Inflammatory macrophage treated with lipopolysaccharide for 4 hours (primary cell): ENCODE measurements at regions not wholly inside any gene's neighbourhood (a gene's known extent, or its start where the extent isn't known, plus 50 kb on each side); places are given as distances from the start of the nearest gene placed in this dataset.
A peak's percentile ranks its signal among the peaks of the same experiment; 100 is the strongest.

ENCODE experiments used
- DNase-seq: peaks from one replicate; pipeline ENCODE4 v3.0.0-alpha.2; 2020

DNA sequence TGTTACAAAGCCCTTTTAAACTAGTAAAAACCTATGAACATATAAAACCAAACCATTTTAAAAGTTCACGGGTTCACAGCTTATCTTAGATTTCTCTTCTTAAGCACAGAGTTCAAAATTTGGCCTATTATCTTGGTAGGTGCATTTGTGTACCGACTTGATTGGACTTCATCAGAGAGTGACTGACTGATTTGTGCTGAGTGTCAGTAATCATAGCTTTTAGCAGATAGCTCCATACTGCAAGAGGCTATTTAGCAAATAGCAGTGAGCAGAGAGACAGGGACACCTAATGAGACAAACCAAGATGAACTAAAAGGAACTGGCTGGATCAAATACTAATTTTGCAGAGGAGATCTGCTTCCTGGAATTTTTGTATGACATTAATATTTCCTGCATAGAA lies 274.5 kb downstream of the PRR16 start:
- no peak for DNase-seq

DNA sequence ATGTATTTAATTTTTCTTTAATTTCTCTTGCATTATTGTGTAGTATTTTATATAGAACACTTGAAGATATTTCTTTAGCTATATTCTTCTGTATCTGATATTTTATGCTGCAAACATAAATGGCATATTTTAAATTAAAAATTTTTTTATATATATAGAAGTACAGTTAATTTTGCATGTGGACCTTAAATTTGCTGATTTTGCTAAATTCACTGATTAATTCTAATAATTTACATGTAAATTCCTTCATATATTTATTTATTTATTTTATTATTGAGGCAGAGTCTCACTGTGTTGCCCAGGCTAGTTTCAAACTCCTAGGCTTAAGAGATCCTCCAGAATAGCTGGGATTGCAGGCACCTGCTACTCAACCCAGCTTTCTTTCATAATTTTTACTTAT lies 276.9 kb downstream of the PRR16 start:
- no peak for DNase-seq

DNA sequence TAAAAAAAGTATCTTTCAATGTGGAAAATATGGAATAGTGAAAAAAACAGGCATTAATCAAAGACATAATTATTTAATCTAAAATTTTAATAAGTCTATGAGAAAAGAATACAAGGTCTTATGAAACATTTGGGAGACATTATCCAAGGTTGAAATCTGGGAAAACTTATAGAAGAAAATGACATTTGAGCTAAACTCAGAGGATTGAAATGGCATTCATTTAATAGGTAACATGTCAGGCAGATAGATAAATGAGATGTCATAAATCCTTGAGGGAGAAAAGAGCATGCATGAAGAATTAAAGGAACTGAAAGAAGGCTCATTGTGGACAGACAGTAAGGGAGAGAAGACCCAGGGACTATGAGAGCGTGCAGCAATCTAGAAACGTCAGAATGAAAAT lies 284.4 kb downstream of the PRR16 start:
- DNase-seq = no peak

DNA sequence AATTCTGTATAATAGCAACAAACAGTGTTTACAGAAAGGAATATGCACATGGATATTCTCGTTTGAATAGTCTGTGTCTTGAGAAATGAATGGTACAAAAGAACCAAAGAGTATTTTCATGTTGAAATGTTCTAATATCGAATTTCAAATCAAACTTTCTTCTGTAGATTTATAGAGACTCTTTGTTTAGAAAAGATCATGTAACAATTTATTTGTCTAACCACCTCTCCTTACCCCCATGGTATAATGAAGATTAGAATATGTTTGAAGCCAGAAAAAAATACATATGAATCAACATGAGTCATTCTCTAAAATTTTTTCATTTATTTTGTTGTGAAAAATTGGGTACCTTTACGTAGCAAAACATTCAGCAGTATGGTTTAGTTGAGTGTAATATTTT lies 285.6 kb downstream of the PRR16 start:
- DNase-seq = no peak

DNA sequence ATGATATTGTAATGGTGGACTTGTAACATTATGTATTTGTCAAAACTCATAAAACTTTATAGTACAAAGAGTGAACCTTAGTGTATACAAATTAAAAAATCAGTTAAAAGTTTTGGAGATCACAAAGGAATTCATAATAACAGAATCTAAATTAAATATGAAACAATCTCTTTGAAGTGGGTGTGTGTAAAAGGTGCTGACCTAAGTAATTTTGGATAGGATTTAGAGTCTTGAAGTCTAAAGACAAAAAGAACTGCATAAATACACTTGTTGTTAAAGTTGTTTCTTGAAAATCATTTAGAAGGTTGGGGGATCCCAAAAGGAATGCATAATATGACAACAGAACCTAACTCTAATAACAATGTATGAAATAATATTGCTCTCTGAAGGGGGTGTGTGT lies 295.5 kb downstream of the PRR16 start:
- DNase-seq = no peak

DNA sequence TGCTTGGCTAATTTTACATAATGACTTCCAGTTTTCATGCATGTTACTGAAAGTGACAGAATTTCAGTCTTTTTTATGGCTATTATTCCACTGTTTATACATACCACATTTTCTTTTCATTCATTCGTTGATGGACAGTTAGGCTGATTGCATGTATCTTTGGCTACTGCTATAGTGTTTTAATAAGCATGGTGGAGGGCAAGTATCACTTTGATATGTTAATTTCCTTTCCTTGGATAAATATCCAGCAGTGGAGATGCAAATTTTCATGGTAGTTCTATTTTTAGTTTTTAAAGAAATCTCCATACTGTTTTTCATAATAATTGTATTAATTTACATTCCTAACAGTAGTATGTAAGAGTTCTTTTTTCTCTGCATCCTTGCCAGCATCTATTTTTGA lies 297.9 kb downstream of the PRR16 start:
- DNase-seq = no peak

DNA sequence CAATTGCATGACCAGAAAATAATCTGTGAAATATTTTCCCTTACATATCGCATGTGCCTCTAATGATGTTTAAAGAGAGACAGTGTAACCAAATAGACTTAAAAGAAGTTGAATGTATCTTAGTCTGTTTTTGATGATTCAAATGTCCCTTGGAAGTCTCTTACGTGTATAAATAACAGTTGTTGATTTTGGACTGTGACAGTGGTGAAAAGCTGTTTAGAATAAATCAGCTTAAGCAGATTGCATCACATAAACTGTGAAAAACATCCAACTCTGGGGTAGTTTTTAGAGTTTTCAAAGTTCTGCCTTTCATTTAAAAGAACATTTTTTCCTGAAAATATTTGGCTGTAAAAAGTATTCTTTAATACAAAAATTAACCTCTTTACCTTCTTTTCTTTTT lies 301.1 kb downstream of the PRR16 start:
- DNase-seq = no peak

DNA sequence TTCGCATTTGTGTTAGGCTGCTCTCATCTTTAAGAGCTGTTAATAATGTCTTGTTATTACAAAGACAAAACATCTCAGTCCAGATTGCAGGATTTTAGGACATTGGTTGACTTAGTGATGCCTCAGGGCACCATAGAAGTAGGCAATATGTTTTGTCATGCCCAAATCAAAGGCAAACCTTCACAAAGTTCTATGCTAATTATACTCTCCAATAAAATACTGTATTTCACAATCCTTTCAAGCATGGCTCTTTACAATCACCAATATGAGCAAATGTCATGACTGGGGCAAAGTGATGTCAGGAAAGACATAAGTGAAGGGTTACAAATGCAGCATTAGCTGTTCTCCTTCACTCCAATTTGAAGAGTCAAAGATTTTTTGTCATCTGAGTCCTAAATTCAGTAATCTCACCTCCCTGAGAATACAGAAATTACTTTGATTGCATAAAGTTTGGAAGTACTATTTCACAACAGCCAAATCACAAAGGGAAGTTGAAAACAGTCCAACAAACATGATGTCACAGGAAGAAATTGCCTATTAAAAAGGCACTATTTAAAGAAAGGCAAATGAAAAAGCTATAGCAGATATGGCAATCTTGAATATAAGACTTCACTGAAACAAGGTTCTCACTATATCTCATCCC lies 303.2 kb downstream of the PRR16 start:
- DNase-seq = peak; percentile 45

DNA sequence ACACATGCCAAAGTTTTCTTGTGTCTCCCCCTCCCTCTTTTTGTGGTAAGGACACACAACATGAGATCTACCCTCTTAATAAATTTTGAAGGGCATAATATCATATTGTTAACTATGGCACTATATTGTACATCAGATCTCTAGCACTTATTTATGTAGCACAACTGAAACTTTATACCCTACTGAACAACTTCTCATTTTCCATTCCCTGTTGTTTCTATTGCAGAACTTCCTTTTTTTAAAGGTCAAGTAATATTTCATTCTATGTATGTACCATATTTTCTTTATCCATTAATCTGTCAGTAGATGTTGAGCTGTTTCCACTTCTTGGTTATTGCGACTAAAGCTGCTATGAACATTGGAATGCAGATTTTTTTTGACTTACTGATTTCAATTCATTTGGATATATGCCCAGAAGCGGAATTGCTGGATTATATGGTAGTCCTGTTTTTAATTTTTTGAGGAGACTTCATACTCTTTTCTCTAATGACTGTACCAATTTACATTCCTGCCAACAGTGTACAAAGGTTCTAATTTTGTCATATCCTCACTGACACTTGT lies 305.3 kb downstream of the PRR16 start:
- DNase-seq = peak; percentile 18

DNA sequence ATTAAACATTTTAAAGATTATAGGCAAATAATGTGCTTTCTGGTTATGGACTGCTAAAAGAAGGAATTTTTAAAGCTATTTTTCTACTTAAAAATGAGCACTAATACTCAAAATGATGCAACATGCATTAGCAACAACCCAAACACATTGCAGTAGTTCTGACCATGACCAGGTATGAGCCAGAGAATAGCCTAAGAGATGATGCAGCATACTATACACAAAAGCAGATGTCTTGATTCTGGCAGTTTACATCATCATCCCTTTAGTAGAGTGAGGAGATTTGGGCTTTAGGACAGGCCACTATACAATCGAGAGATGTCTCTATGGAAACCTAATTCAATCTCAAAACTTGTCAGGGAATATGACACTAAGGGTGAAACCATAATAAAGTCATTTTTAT lies 307.1 kb downstream of the PRR16 start:
- DNase-seq = no peak

DNA sequence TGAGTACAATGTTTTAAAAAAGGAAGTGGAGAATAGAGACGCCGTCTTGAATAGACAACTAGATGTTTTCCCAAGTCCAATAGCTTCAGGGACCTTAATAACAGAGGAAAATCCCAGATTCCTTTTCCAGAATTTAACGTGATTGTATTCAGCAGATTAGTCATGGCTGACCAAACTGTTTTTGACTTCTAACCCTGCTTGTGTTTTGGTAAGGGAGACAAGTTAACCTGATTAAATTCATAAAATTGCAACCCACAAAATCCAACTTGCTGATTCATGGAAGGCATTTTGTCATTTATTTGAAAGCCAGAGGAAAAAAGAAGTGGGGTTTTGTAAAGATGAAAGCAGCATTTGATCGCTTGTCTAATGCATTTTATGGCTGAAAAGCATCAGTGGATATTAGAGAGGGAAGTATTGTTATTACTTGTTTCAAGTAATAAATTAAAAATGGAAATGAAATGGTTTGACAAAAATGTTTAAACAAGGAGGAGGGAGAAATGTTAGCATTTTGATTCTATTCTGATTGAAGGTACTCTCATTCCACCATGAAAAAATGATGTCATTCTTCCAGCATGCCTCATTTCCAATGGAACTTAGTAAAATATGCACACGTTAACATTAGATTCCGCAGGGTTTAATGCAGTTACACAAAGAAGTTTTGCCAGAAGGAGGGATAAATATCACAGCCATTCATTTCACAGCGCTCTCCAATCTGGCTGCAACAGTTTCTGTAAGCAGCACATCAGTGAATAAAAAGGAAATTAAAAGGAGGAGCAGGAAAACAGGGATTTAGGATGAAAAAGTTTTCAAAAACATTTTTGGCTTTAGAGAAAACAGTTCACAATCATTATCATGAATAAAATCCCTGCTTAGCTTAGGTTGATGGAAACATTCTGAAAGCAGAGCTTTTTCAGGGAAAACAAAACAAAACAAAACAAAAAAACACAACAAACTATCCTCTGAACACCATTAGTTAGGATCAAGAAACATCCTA lies 314.7 kb downstream of the PRR16 start:
- no peak for DNase-seq

DNA sequence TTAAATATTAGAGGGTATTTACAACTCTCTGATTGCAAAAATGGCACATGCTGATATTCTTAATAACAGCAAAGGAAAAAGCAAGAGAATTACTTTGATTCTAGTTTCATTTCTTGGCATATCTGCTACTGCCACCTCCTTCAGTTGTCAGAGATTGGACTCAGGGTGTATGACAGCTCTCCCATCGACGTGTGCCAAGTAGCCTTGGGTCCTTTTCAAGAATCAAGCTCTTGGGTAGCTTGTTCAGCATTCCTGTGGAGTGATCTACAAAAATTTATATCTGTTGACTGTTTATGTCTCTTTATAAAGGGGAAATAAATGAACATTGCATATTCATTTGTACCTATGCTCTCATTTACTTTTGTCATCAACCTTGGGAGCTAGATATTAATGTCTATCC lies 315.6 kb downstream of the PRR16 start:
- no peak for DNase-seq

DNA sequence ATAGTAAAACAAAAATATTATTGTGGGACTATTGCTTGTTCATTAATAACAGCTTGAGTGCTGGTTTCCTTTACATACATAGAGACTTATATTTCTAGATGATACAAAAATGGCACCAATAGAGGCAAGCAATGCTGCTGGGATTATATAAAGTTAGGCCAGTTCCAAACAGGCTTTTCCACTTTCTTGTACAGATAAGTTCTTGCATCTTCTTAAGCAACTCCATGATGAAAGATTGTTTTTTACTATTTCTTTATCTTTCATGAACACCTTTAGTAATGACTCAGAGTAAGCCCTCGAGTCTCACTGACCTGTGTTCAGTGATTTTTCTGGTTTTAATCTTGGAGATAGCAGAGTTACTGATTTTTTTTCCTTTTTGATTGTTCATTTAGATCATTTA lies 324.4 kb downstream of the PRR16 start:
- DNase-seq = no peak

DNA sequence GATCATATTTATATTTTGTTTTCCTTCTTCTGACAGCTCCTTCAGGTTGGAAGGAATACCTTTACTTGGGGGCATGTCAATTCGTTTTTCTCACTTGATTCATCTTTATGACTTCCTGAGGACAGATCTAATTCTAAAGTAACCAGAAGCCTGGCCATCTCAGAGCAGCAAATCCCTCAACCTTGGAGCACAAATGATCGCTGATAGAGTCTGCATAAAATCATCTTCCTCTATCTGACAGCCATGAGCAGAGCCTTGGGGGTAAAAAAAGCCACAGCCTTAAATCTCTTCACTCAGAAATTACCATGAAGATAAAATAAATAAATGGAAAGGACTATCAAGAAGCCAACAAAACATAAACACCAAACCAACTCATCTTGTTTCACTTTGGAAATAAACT lies 325.8 kb downstream of the PRR16 start:
- no peak for DNase-seq

DNA sequence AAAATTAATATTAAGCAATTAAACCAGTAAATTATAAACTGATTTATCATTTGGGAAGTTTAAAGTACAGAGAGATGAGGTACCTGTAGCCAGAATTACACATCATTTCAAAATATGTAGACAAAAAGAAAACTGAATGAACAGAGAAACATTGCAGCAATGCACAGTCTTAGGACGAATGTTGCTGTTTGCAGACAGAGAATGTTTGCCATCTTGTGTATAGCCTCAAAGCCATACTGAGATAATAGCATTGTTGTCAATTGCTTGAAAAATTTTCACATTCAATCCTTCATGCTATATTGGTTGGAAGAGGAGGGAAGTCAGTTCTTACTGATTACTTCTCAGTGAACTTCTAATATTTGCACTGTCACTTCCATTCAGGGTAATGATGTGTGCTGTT lies 326.2 kb downstream of the PRR16 start:
- DNase-seq = no peak

DNA sequence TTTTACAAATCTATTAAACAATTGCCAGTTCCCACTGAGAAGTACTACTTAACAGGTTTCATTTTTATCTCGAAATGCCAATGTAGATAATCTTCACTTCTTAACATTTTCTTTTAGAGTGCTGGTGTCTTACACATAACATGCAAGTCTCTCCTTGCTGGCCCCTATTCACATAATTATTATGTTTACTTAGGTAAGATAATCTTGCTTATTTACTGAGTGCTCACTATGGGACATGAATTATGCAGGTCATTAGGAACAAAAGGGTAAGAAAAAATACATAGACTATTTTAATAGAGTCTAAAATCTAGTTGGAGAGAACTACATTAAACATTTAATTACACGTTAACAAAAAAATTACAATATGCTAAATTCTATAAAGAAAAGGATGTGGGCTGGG lies 328.4 kb downstream of the PRR16 start:
- no peak for DNase-seq

DNA sequence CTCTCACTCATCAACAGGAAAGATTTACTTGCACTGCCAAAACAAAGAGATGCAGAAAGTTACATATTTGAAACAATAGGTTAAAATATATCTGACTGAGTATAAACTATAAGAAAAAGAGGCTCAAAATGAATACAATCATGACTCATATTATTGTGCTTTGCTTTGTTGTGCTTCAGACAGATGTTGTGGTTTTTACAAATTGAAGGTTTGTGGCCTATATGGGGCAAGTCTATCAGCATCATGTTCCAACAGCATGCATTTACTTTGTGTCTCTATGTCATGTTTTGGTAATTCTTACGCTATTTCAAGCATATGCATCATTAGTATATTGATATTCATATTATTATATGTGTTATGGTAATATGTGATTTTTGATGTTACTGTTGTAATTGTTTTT lies 330.0 kb downstream of the PRR16 start:
- DNase-seq = no peak

DNA sequence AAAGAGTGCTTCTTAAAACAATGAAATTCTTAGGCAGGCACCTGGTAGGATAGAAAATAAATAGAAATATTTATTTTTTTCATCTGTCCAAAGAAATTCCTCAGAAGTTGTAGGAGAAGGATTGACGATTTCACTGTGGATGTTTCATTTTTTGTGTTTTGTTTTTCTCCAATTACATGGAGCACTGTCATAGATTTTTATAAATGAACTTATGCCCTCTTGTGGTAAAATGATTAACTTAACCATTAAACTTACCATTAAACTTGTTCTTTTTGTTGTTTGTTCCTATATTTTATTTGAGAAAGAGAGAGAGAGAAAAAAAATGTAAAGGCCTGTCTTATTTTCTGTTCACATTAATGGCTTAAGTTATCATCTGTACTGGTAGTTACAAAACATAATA lies 339.2 kb downstream of the PRR16 start:
- no peak for DNase-seq

DNA sequence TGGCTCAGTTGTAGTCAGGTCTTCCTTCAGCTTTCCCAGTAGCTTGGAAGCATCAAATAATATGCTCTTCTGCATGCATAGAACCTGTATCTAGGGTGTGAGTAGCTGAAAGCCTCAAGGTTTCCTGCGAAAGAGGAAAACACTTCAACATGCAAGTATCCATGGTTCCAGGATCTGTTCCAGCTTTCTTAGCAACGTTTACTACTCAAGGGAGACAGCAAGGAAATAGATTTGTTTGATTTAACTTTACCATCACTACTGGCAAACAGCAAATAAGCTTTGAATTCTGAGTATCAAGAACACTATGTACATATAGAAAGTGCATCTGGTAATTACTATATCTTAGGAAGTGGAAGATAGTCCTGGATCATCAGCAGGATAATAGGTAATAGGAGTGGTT lies 341.0 kb downstream of the PRR16 start:
- no peak for DNase-seq

DNA sequence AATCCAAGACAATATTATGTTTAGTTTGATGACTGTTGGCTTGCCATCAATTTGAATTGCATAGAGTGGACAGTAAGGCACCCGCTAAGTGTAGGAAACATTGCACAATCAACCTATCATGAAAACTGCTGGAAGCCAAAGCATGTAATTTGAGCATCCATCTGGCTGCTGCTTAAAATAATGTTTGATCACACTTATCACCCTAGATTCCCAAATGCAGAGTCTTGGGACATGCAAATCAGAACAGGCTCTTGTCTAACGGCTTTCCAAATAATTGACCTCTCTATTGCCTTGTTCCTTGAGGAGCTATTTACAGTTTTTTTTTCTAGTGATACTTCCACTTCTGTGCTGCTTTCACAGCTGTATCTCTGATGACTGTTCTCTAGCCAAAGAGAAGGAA lies 342.1 kb downstream of the PRR16 start:
- DNase-seq = no peak

DNA sequence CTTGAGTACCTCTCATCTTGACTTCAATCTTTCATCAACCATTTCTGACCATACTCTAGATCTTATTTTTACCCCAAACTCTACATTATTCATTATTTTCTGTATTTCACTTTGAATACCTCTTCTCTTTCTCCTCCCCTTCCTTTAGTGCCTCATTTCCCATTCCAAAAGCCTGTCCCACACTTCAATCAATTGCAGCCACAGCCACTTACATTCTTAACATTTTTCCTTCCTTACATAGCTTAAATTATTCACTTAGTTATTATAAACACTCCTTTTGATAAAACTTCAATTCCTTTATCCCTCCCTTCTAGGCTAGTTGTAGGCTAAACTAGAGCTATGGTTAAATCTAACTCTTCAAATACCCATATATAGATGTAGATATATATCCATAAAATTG lies 344.0 kb downstream of the PRR16 start:
- no peak for DNase-seq

DNA sequence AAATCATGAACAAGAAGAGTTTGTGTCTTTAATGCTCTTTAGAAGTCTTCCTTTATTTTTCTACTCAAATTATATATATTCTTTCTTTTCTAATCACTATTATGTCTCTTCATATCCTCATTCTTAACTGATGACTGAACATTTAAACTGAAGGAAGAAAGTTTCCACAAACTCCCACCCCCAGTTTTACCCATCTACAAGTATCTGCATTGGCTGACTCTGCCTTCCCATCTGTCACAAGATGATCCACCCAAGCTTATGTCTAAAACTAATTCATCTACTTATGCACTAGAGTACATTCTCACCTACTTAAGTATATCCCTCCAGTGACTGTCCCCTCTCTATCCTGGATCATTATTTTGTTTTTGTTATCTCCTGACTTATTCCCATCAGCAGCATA lies 344.5 kb downstream of the PRR16 start:
- no peak for DNase-seq

DNA sequence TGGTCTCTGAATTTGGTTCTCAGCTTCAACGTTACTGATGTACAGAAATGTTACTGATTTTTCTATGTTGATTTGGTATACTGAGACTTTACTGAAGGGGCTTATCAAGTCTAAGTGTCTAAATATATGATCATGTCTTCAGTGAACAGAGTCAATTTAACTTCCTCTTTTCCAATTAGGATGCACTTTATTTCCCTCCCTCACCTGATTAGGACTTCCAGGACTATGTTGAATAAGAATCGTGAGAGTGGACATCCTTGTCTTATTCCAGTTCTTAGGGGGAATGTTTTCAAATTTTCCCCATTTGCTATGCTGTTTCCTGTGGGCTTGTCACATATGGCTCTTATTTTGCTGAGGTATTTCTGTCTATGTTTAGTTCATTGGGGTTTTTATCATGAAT lies 349.5 kb downstream of the PRR16 start:
- DNase-seq = no peak
